Fibroblast of skin of right biceps (primary cell): ENCODE measurements at regions not wholly inside any gene's neighbourhood (a gene's known extent, or its start where the extent isn't known, plus 50 kb on each side); places are given as distances from the start of the nearest gene placed in this dataset.

ENCODE experiments used
- DNase-seq: peaks from one replicate; pipeline ENCODE4 v3.0.0-alpha.2; 2013

GRCh38 chr6:105482227-105482844 is 79.5 kb upstream of the PREP start:
- DNase-seq = peak; percentile 86

- DNase-seq = no peak
These were observed 74.1 kb upstream of the PREP start for GRCh38 chr6:105476978-105477377.

GRCh38 chr6:105474234-105474633 is 71.4 kb upstream of the PREP start:
- no peak for DNase-seq

- no peak for DNase-seq
These were observed 67.1 kb upstream of the PREP start for GRCh38 chr6:105469946-105470345.

GRCh38 chr6:105468850-105469249 is 66.0 kb upstream of the PREP start:
- no peak for DNase-seq

GRCh38 chr6:105460860-105461259 is 58.0 kb upstream of the PREP start:
- DNase-seq = no peak

GRCh38 chr6:105459864-105460263 is 57.0 kb upstream of the PREP start:
- DNase-seq = peak; percentile 50

GRCh38 chr6:105459049-105459448 is 56.2 kb upstream of the PREP start:
- DNase-seq = no peak

GRCh38 chr6:105458551-105458950 is 55.7 kb upstream of the PREP start:
- no peak for DNase-seq

GRCh38 chr6:105458084-105458483 is 55.2 kb upstream of the PREP start:
- DNase-seq = no peak

GRCh38 chr6:105453968-105454367 is 51.1 kb upstream of the PREP start:
- DNase-seq = no peak

GRCh38 chr6:105452924-105453756 is 50.3 kb upstream of the PREP start:
- no peak for DNase-seq
